22Rv1 (cell line): ENCODE measurements at regions not wholly inside any gene's neighbourhood (a gene's known extent, or its start where the extent isn't known, plus 50 kb on each side); places are given as distances from the start of the nearest gene placed in this dataset.

Experiments
- CTCF ChIP-seq: fragments of 450-650 bp; IDR thresholded peaks from 2 replicates; pipeline ENCODE4 v1.5.1; 2017; ENCODE audit warnings: mild to moderate bottlenecking
- ZFX ChIP-seq: fragments of 450-650 bp; IDR thresholded peaks from 2 replicates; pipeline ENCODE4 v1.6.1; 2017; ENCODE audit warnings: antibody characterized with exemption, borderline replicate concordance

GRCh38 chr11:69242266-69242920 lies 51.6 kb upstream of the MYEOV start:
- TF ChIP-seq CTCF = no peak
- TF ChIP-seq ZFX = no peak
